ENCODE measurements at regions not wholly inside any gene's neighbourhood (a gene's known extent, or its start where the extent isn't known, plus 50 kb on each side); places are given as distances from the start of the nearest gene placed in this dataset.

DNA sequence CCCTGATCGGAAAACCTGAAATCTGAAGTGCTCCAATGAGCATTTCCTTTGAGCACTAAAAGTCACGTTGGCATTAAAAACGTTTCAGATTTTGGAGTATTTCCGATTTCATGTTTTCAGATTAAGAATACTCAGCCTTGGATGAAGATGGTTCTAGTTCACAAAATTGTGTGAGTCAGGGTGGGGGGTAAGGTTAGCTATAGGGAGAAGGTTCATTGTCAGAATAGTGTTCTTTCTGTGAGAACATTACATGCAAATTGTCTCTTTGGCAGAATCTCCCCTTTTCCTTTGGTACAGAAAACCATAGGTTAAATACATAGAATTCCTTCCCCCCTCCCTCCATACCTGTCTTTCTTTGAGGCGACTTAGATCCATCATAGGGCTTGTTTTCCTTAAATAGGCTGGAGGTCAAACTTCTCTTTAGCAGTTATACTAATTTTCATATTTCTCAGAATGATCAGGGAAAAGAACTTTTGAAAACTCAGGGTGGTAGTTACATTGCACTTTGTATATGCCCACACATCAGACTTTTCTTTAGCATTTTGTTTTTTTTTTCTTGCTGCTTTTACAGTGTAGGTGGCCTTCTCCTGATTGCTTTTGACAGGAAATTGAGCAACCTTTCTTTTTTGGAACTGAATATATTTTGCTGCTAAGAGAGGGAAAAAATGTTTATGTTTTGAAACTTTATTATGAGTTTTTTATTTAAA is 503.5 kb downstream of the PCNX1 start:
- Histone ChIP-seq H3K36me3 (ENCODE audit: insufficient read depth) (no peaks in the 10 kb centered on the region), H3K4me2 (no peak overlapping the region), H2AFZ (ENCODE audit: low read depth) (no peak overlapping the region), H3K79me2 (ENCODE audit: insufficient read depth, low read depth) (no peaks in the 10 kb centered on the region), H3K4me1 (ENCODE audit: low read depth, poor library complexity, severe bottlenecking) (no peaks in the 10 kb centered on the region), H3K9ac (no peak overlapping the region), H3K4me3 (IDR thresholded peaks at IDR 0.05; ENCODE audit: insufficient read depth, low read depth, low read length) (no peak overlapping the region), H3K27me3 (ENCODE audit: insufficient read depth, low read depth) (no peaks in the 10 kb centered on the region), H4K20me1 (ENCODE audit: insufficient read depth) (no peaks in the 10 kb centered on the region), H3K27ac (no peak overlapping the region)
- no peak for TF ChIP-seq CTCF (conservative IDR thresholded peaks at IDR 0.05; ENCODE audit: low read depth, low read length)

DNA sequence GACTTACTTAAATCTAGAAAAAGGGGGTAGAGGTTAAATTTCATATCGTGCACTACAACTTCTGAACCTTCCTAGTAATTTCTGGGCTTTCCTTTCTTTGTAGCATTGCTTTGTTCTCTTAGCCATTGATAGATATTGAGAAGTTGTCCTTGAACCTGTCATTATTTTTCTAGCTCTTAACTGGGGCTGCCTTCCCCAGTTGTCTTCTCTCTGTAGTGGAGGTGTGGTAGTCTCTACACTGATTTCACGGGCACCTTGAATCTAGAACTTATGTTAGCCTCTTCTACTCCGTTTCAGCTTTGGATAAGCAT is 504.0 kb downstream of the PCNX1 start:
- Histone ChIP-seq H3K36me3 (ENCODE audit: insufficient read depth) (no peaks in the 10 kb centered on the region), H3K4me3 (IDR thresholded peaks at IDR 0.05; ENCODE audit: insufficient read depth, low read depth, low read length) (no peak overlapping the region), H3K79me2 (ENCODE audit: insufficient read depth, low read depth) (no peaks in the 10 kb centered on the region), H3K9ac (no peak overlapping the region), H3K27me3 (ENCODE audit: insufficient read depth, low read depth) (no peaks in the 10 kb centered on the region), H3K4me1 (ENCODE audit: low read depth, poor library complexity, severe bottlenecking) (no peaks in the 10 kb centered on the region), H3K4me2 (no peak overlapping the region), H2AFZ (ENCODE audit: low read depth) (no peak overlapping the region), H3K27ac (no peak overlapping the region), H4K20me1 (ENCODE audit: insufficient read depth) (no peaks in the 10 kb centered on the region)
- TF ChIP-seq CTCF (conservative IDR thresholded peaks at IDR 0.05; ENCODE audit: low read depth, low read length) = no peak

- H3K79me2 ChIP-seq (ENCODE audit: insufficient read depth, low read depth) = no peaks in the 10 kb centered on the region
- H3K9ac ChIP-seq = no peak overlapping the region
- H4K20me1 ChIP-seq (ENCODE audit: insufficient read depth) = no peaks in the 10 kb centered on the region
- H3K27ac ChIP-seq = no peak overlapping the region
- H3K4me3 ChIP-seq (IDR thresholded peaks at IDR 0.05; ENCODE audit: insufficient read depth, low read depth, low read length) = no peak overlapping the region
- H3K4me1 ChIP-seq (ENCODE audit: low read depth, poor library complexity, severe bottlenecking) = no peaks in the 10 kb centered on the region
- no peak for TF ChIP-seq CTCF (conservative IDR thresholded peaks at IDR 0.05; ENCODE audit: low read depth, low read length)
- no peaks in the 10 kb centered on the region for H3K36me3 ChIP-seq (ENCODE audit: insufficient read depth)
- no peak overlapping the region for H2AFZ ChIP-seq (ENCODE audit: low read depth)
- H3K4me2 ChIP-seq = no peak overlapping the region
- no peaks in the 10 kb centered on the region for H3K27me3 ChIP-seq (ENCODE audit: insufficient read depth, low read depth)
Observed at GRCh38 chr14:71411738-71412137, 504.5 kb downstream of the PCNX1 start.

DNA sequence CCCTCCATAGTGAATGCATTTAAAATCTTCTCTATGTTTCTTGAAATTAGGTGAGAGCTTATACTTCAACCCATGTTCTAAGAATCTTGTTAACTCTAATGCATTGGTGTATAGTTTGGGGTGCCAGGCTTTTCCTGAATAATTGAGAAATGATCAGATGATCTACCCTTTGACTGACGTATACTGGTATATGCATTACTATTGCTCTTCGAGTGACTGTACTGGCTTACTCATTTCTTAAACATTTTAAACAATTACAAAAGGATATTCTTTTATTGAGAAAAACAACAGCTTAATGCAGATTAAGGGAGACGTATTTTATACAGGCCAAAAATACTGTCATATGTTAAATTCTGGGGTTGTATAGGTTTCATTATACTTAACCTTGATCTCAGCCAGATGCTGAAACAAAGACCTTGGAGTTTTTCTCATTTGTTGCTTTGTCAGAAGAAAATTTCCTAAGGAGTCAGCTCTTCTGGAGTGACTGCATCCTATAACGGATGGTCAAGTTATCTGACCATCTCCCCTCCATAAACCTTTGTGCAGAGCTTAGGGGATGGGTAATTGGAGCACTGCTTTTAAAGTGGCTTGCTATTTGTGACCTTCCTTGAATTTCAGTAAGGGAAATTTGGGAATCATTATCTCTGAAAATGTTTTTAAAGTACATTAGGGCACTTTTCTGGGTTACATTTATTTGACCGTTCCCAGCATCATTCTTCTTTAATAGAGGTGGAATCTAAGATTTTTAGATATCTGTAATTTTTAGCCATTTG is 507.6 kb downstream of the PCNX1 start:
- Histone ChIP-seq H3K27ac (no peak overlapping the region), H3K4me3 (IDR thresholded peaks at IDR 0.05; ENCODE audit: insufficient read depth, low read depth, low read length) (no peak overlapping the region), H3K4me2 (no peak overlapping the region), H3K36me3 (ENCODE audit: insufficient read depth) (no peaks in the 10 kb centered on the region), H3K9ac (no peak overlapping the region), H3K79me2 (ENCODE audit: insufficient read depth, low read depth) (no peaks in the 10 kb centered on the region), H3K27me3 (ENCODE audit: insufficient read depth, low read depth) (no peaks in the 10 kb centered on the region), H4K20me1 (ENCODE audit: insufficient read depth) (no peaks in the 10 kb centered on the region), H2AFZ (ENCODE audit: low read depth) (no peak overlapping the region), H3K4me1 (ENCODE audit: low read depth, poor library complexity, severe bottlenecking) (no peaks in the 10 kb centered on the region)
- TF ChIP-seq CTCF (conservative IDR thresholded peaks at IDR 0.05; ENCODE audit: low read depth, low read length) = no peak
